HG03139 (cell line): ENCODE measurements at regions not wholly inside any gene's neighbourhood (a gene's known extent, or its start where the extent isn't known, plus 50 kb on each side); places are given as distances from the start of the nearest gene placed in this dataset.

Source experiments
- ATAC-seq: cut with Tn5 transposase; IDR thresholded peaks from one replicate; pipeline ENCODE4 v1.9.1; 2021; ENCODE audit not compliant: unreplicated experiment

DNA sequence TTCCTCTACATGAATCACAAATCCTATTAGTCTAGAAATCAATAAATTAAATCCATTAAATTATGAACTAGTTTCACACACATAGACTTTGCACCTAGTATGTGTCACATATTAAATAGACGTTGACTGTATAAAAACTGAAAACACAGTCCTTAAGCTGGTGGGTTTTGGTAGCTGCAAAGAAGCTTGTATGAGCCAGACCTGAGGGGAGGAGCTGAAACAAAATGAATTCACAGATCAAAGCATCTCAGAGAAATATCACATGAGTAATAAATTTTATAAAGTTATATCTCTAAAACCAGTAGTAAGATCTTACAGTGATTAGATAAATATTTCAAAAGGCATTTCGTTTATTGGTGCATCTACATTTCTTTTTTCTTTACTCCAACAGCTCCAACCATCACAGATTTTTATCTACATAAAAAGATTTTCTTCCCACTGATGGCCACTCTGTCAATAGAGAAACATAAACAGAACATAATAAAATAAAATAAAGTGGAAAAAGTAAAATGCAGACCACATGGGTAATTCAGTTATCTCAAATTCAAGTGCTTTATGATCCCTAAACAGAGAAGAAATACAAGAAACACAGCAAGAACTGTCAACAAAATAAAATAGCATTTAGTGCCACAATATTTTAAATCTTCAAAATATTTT lies 420.0 kb upstream of the CYRIA start:
- no peak for ATAC-seq

DNA sequence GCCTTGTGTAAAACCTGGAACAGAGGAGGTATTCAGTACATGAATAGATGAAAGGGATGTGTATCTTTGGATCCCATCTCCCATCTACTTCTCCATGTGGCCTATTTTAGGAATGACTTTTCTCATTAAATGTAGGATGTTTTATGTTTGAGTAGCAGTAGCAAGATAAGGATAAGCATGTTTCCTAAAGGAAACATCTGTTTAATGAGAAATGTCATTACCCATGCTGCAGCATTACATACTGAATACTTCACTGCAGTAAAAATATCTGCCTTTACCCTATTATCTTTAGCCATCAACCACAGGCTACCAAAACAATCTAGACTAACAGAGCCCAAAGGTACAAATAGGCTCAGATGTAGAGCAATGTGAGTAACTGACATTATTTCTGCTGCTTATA lies 419.2 kb upstream of the CYRIA start:
- ATAC-seq = no peak

- ATAC-seq = no peak
Measured at GRCh38 chr2:17083902-17084301, 418.3 kb upstream of the CYRIA start.

DNA sequence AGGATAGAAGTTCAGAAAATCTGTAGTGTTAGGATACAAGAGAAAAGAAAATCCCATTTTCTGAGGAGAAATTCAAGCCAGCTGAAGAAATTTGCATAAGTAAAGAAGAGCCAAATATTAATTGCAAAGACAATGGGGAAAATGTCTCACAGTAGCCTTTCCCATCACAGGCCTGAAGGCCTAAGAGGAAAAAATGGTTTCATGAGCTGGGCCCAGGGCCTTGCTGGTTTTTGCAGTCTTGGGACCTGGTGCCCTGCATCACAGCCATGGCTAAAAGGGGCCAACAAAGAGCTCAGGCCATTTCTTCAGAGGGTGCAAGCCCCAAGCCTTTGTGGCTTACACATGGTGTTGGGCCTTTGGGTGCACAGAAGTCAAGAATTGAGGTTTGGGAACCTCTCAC lies 413.6 kb upstream of the CYRIA start:
- no peak for ATAC-seq

DNA sequence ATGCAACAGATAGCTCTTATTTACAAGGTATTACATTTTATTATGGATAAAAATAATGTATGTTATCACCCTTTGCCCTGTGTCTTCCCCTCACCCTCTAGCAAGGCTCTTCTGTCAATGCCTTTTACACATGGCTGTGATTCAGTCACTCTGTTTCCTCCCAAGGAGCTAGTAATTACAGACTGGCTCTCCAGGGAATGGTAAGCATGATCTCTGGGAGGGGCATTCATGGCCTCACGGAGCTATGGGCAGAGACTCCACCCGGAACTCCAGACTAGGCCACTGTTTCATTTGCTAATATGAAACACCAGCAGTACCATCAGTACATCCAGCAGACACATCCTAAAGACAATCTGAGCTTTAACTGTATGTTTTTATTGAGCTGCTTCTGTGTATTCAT lies 410.9 kb upstream of the CYRIA start:
- ATAC-seq = no peak

GRCh38 chr2:17070711-17071110 lies 405.1 kb upstream of the CYRIA start:
- no peak for ATAC-seq

GRCh38 chr2:17069564-17069963 lies 403.9 kb upstream of the CYRIA start:
- no peak for ATAC-seq

DNA sequence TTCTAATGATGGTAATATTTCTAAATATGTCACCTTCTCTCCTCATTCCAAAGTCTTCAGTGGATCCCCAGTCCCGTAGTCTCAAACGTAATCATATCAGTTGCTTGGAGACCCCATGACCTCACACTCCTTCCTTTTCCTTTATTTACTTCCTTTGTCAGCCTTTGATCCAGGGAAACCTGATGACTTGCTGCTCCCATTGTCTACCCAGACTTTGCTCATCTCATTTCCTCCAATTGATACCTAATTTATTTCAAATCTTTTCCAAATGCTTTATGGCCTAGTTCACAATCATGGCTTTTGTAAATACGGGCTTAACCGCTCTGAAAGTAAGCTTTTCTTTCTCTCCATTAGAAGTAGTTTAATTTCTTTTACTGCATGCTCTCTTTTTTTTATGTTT lies 402.4 kb upstream of the CYRIA start:
- no peak for ATAC-seq

DNA sequence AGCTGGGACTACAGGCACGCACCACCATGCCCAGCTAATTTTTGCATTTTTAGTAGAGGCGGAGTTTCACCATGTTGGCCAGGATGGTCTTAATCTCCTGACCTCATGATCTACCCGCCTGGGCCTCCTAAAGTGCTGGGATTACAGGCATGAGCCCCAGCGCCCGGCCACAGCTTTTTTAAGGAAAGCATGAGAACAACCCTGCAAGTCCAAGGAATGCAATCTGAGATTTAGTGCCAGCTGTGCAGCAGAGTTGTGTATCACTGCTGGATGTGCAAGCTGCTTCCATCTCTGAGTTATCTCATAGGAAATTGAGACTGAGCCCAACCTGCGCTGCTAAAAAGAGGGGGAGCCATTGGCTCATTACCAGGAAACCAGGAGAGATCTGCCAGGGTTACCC lies 399.9 kb upstream of the CYRIA start:
- ATAC-seq = no peak

DNA sequence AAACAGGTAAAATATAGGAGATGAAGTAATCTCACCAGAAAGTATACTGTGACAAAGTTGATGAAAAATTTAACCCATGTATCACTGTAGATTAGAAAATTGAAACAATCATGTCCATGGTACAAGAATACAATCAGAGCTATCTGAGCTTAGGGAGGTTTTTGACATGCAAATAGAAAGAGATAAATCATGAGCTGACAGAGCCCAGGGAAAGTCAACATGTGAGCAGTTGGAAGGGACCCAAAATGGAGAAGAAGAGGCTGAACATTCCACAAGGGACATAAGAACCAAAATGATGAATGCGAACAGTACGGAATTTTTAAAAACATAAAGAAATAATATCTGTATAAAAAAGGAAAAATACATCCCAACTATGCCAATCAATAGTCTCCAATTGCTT lies 395.4 kb upstream of the CYRIA start:
- no peak for ATAC-seq

GRCh38 chr2:17059458-17059857 lies 393.8 kb upstream of the CYRIA start:
- no peak for ATAC-seq

- ATAC-seq = no peak
Measured at GRCh38 chr2:17058772-17059402, 393.3 kb upstream of the CYRIA start.

- no peak for ATAC-seq
Measured at GRCh38 chr2:17057109-17058017, 391.7 kb upstream of the CYRIA start.

DNA sequence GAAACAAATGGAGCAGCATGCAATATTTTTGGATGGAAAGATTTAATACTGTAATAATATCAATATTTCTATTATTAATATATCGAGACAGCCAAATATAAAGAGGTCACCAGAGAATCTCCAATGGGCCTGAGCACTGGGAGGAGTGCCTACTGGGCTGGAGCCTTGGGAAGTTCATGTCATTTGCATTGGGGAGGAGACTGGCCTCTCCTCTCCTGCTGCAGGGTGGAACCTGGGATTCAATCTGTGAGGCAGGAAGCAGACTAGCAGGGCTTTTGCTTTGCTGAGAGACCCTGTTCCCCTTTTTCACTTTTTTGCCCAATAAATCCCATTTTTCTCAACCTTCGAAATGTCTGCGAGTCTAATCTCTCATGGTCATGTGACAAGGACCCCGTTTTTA lies 390.6 kb upstream of the CYRIA start:
- ATAC-seq = no peak

DNA sequence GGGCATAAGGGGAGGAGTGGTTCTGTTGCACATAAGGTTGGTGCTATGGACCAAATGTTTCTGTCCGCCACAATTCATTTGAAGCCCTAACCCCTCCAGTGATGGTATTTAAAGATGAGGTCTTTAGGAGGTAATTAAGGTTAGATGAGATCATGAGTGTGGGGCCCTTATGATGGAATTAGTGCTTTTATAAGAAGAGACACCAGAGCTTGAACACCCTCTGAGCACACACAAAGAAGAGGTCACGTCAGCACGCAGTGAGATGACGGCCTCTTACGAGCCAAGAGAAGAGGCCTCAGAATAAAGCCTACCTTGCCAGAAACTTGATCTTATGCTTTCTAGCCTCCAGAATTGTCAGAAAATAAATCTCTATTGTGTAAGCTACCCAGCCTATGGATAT lies 386.4 kb upstream of the CYRIA start:
- no peak for ATAC-seq

- ATAC-seq = no peak
Measured at GRCh38 chr2:17051538-17051937, 385.9 kb upstream of the CYRIA start.

DNA sequence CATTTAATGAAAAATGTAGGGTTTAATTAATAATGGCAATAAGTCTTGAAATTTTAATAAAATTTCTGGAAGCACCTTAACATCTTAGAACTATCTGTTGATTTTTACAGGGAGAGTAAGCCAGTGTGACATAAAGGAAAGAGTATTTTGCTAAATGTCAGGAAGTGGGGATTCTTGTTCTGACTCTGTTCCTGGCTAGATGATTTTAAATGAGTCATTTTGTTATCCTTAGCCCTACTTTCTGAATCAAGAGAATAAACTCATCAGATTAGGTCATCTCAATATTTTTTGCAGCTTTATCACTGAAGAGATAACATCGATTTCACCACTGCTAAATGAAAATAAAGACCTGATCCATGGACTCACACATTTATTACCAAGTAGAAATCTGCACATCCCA lies 377.5 kb upstream of the CYRIA start:
- no peak for ATAC-seq

DNA sequence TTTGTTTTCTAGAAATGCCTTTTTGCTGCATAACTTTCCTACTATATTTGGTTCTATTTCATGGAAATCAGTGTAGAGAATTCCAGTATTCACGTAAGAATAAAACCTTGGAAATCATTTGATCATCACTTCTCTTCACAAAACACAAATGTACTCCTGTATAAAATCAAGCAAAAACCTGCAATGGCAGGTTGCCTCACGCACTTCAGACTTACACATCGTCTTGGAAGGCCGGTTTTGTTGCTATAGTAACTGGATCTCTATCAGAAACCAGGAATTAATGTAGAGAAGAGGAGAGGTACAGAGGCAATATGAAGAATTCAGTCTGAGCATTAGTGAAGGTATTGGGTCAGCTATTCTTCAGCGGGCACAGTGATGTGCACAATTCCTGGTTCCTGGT lies 370.7 kb upstream of the CYRIA start:
- no peak for ATAC-seq

DNA sequence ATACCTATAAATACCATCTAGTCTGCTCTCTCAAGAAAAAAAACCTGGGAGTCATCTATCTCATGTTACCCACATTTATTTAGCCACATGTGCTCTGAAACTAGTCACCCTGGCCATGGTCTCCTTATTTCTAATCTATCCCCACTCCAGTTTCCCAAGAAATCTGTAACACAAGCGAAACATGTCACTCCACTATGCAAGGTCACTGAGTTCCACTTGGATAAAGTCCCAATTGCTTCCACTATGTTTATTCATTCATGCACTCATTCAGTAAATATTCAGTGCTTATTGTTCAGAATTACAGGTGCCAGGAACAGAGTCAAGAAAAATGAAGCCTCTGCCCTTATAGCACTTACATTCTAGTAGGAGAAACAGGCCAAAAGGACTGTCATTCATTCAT lies 369.4 kb upstream of the CYRIA start:
- no peak for ATAC-seq

DNA sequence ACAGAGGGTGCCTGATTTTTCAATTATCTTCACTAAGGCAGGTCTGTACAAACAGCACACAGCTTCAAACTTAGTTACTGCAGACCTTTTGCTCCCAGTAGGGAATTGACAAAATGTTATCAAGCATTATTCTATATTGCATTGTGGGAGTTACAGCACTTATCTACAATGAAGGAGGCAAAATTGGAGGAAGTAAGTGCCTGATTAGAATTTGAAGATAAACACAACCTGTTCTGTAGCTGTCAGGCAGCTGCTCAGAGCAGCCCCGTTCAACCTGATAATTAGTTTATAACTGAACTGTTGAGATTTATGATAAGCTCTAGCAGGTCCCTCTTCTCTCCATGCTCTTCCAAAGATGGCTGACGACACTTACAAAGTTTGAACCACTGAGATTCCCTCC lies 364.4 kb upstream of the CYRIA start:
- ATAC-seq = no peak

DNA sequence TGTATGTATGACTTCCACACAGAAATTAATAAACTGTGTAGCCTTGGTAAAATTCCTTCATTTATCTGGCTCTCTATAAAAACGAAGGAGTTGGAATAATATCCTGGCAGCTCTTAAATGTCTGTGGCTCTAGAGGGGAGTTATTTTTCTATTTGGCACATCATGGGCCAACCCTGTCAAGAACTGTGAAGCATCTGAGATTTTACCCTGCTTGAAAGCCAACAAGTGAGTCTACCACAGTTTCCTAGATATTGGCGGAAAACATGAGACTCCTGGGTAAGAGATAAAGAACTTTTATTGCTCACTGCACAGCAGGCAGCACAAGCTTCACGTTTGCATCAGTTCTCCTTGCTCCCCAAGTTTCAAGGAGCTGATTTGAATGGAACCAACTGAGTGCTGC lies 346.7 kb upstream of the CYRIA start:
- ATAC-seq = no peak

GRCh38 chr2:17010104-17010503 lies 344.5 kb upstream of the CYRIA start:
- no peak for ATAC-seq
